ENCODE measurements at regions not wholly inside any gene's neighbourhood (a gene's known extent, or its start where the extent isn't known, plus 50 kb on each side); places are given as distances from the start of the nearest gene placed in this dataset.

GRCh38 chr13:34474187-34474868, 467.7 kb upstream of the NBEA start:
- Mint-ChIP-seq H3K4me3 (ENCODE audit: unreplicated experiment) (no peak overlapping the region), H3K4me1 (ENCODE audit: low read depth) (no peaks in the 10 kb centered on the region), H3K27me3 (ENCODE audit: low read depth) (no peaks in the 10 kb centered on the region), H3K27ac (ENCODE audit: unreplicated experiment) (no peak overlapping the region), H3K9me3 (ENCODE audit: low read depth) (no peaks in the 10 kb centered on the region), H3K36me3 (ENCODE audit: low read depth) (no peaks in the 10 kb centered on the region)
- TF ChIP-seq, protein P1, sequence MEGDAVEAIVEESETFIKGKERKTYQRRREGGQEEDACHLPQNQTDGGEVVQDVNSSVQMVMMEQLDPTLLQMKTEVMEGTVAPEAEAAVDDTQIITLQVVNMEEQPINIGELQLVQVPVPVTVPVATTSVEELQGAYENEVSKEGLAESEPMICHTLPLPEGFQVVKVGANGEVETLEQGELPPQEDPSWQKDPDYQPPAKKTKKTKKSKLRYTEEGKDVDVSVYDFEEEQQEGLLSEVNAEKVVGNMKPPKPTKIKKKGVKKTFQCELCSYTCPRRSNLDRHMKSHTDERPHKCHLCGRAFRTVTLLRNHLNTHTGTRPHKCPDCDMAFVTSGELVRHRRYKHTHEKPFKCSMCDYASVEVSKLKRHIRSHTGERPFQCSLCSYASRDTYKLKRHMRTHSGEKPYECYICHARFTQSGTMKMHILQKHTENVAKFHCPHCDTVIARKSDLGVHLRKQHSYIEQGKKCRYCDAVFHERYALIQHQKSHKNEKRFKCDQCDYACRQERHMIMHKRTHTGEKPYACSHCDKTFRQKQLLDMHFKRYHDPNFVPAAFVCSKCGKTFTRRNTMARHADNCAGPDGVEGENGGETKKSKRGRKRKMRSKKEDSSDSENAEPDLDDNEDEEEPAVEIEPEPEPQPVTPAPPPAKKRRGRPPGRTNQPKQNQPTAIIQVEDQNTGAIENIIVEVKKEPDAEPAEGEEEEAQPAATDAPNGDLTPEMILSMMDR (IDR thresholded peaks at IDR 0.05) = no peak
- DNase-seq (ENCODE audit: low spot score) = no peak

DNA sequence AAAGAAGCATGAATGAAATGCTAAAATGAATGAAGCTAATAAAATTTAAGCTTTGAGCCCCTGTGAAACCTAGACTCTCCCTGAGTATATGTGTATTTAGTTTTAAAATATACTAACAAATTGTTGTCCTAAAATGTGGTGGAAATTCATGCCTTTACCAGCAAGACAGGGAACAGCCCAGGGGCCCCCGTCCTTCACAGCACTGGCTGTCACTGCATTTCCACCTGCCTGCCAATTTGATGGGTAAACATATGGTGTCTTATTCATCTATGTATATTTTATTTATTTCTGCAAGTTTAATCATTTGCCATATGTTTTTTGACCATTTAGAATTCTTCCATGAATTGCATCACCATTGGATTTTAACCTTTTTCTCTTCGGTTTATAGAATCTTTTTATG, 463.7 kb upstream of the NBEA start:
- H3K36me3 Mint-ChIP-seq (ENCODE audit: low read depth) = no peaks in the 10 kb centered on the region
- H3K4me1 Mint-ChIP-seq (ENCODE audit: low read depth) = no peaks in the 10 kb centered on the region
- DNase-seq (ENCODE audit: low spot score) = no peak
- no peaks in the 10 kb centered on the region for H3K9me3 Mint-ChIP-seq (ENCODE audit: low read depth)
- TF ChIP-seq, protein P1 (IDR thresholded peaks at IDR 0.05) = no peak
- H3K27me3 Mint-ChIP-seq (ENCODE audit: low read depth) = no peaks in the 10 kb centered on the region
- H3K27ac Mint-ChIP-seq (ENCODE audit: unreplicated experiment) = no peak overlapping the region
- no peak overlapping the region for H3K4me3 Mint-ChIP-seq (ENCODE audit: unreplicated experiment)

GRCh38 chr13:34502011-34502410, 440.1 kb upstream of the NBEA start:
- Mint-ChIP-seq H3K4me3 (ENCODE audit: unreplicated experiment) (no peak overlapping the region), H3K27me3 (ENCODE audit: low read depth) (no peaks in the 10 kb centered on the region), H3K27ac (ENCODE audit: unreplicated experiment) (peak overlapping the region; percentile 87), H3K9me3 (ENCODE audit: low read depth) (peaks cover 3% of the 10 kb centered on the region), H3K36me3 (ENCODE audit: low read depth) (no peaks in the 10 kb centered on the region), H3K4me1 (ENCODE audit: low read depth) (peaks cover 13% of the 10 kb centered on the region)
- DNase-seq (ENCODE audit: low spot score) = no peak
- TF ChIP-seq, protein P1 (IDR thresholded peaks at IDR 0.05) = no peak

- H3K4me3 Mint-ChIP-seq (ENCODE audit: unreplicated experiment) = no peak overlapping the region
- H3K9me3 Mint-ChIP-seq (ENCODE audit: low read depth) = peaks cover 8% of the 10 kb centered on the region
- H3K27ac Mint-ChIP-seq (ENCODE audit: unreplicated experiment) = peak overlapping the region; percentile 87
- TF ChIP-seq, protein P1 (IDR thresholded peaks at IDR 0.05) = no peak
- DNase-seq (ENCODE audit: low spot score) = no peak
- H3K4me1 Mint-ChIP-seq (ENCODE audit: low read depth) = peaks cover 13% of the 10 kb centered on the region
- no peaks in the 10 kb centered on the region for H3K36me3 Mint-ChIP-seq (ENCODE audit: low read depth)
- no peaks in the 10 kb centered on the region for H3K27me3 Mint-ChIP-seq (ENCODE audit: low read depth)
Observed at GRCh38 chr13:34502621-34503020, 439.4 kb upstream of the NBEA start.

GRCh38 chr13:34506796-34507195, 435.3 kb upstream of the NBEA start:
- H3K9me3 Mint-ChIP-seq (ENCODE audit: low read depth) = peaks cover 8% of the 10 kb centered on the region
- H3K36me3 Mint-ChIP-seq (ENCODE audit: low read depth) = no peaks in the 10 kb centered on the region
- no peak overlapping the region for H3K4me3 Mint-ChIP-seq (ENCODE audit: unreplicated experiment)
- H3K27ac Mint-ChIP-seq (ENCODE audit: unreplicated experiment) = no peak overlapping the region
- no peaks in the 10 kb centered on the region for H3K27me3 Mint-ChIP-seq (ENCODE audit: low read depth)
- H3K4me1 Mint-ChIP-seq (ENCODE audit: low read depth) = peaks cover 9% of the 10 kb centered on the region
- no peak for DNase-seq (ENCODE audit: low spot score)
- TF ChIP-seq, protein P1 (IDR thresholded peaks at IDR 0.05) = no peak
